ENCODE measurements at regions not wholly inside any gene's neighbourhood (a gene's known extent, or its start where the extent isn't known, plus 50 kb on each side); places are given as distances from the start of the nearest gene placed in this dataset.

DNA sequence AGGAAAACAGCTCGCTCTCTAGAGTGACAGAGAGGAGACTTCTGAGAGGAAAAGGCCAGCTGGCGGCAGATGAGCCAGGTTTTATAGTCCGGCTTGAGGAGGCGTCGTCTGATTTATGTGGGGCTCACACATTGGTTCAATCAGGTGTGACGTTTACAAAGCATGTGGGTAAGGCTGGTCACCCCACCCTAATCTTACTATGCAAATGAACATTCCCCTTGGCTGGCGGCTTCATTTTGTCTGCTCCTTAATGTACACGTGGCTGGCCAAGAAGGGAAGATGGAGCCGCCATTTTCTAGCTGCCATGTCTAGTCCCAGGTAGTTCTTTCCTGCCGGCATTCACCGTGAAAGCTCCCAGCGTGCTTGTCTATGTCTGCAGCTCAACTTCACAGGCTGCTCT, 299.1 kb upstream of the SPRED2 start:
- no peak for DNase-seq (ENCODE audit: low read depth)

GRCh38 chr2:65730186-65730585, 297.8 kb upstream of the SPRED2 start:
- no peak for DNase-seq (ENCODE audit: low read depth)

- DNase-seq (ENCODE audit: low read depth): no peak
These were observed 296.8 kb upstream of the SPRED2 start for GRCh38 chr2:65729246-65729645.

GRCh38 chr2:65728477-65729180, 296.2 kb upstream of the SPRED2 start:
- DNase-seq (ENCODE audit: low read depth): no peak

DNA sequence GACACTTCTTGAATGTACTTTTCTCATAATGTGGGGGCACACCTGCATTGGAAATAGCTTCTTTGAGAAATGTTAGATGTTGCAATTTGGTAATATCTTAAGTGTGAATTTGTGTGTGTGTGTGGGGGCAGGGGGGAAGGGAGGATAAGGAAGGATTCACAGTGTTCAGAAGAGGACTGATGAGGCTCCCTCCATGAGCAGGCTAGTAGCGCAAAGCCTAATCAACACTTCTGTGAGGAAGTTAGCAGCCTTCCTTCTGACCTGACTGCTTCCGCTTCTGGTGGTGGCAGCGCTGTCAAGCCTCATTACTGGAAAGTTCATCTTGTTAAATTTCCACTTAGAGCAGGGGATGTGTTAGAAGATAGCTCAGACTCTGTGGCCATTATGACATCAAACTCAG, 295.4 kb upstream of the SPRED2 start:
- DNase-seq (ENCODE audit: low read depth): no peak

DNA sequence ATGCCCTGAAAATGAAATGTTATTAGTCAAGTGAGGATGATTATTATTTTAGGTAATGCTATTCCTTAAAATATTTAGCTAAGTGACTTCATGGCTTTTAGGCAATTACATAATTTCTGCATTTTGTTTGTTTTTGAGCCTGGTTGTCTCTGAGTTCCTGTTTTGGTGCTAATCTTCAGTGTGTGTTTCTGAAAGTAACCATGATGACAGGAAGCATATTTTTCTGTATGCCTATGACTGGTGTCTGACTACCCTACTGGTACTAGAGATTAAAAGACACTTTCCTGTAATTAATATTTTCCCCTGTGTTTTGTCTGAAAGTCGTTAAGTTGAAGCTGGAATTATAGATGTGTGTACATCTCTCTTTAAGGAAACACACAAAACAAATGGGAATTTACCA, 295.0 kb upstream of the SPRED2 start:
- no peak for DNase-seq (ENCODE audit: low read depth)

- no peak for DNase-seq (ENCODE audit: low read depth)
These were observed 292.4 kb upstream of the SPRED2 start for GRCh38 chr2:65724752-65725151.

- no peak for DNase-seq (ENCODE audit: low read depth)
These were observed 291.9 kb upstream of the SPRED2 start for GRCh38 chr2:65724336-65724735.

- peak; percentile 39 for DNase-seq (ENCODE audit: low read depth)
These were observed 289.8 kb upstream of the SPRED2 start for GRCh38 chr2:65722028-65722778.

GRCh38 chr2:65716698-65717097, 284.3 kb upstream of the SPRED2 start:
- peak; percentile 46 for DNase-seq (ENCODE audit: low read depth)

GRCh38 chr2:65715323-65715722, 282.9 kb upstream of the SPRED2 start:
- DNase-seq (ENCODE audit: low read depth): no peak

DNA sequence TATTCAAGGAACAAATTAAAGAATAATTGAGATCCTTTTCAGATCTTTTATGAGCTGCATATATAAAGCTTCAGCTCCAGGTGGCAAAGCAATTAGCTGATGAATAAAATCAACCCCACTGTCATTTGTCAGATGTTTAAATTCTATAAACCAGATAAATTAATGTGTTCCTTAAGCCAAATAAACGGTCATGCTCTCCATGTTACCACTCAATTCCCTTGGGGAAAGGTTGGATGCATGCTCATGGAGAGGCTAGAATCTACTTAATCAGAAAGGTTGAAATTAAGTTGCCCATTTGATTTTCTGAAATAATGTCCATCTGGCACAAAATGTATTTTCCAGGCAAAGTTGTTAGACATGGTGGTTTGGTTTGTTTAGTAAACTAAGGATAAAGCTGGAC, 282.5 kb upstream of the SPRED2 start:
- DNase-seq (ENCODE audit: low read depth): no peak

- DNase-seq (ENCODE audit: low read depth): no peak
These were observed 279.5 kb upstream of the SPRED2 start for GRCh38 chr2:65711863-65712262.

- peak; percentile 33 for DNase-seq (ENCODE audit: low read depth)
These were observed 278.4 kb upstream of the SPRED2 start for GRCh38 chr2:65710779-65711295.

DNA sequence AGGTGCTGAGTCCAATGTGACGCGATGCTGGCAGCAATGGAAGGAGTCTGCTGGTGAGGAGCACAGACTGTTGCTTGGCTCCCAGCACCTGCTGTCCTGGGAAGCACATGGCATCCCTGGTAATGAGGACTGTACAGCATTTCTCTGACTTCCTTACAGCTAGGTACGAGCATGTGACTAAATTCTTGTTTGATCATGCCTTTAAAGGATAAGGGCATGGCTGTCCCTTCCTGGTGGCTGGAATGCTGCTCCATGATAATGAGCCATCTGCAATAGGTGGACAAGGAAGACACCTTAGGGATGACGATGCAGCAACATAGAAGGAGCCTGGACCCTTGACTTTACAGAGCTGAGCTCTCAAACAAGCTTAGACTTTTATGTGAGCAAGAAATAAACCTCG, 278.0 kb upstream of the SPRED2 start:
- DNase-seq (ENCODE audit: low read depth): no peak

- peak; percentile 87 for DNase-seq (ENCODE audit: low read depth)
These were observed 275.7 kb upstream of the SPRED2 start for GRCh38 chr2:65708086-65708485.

DNA sequence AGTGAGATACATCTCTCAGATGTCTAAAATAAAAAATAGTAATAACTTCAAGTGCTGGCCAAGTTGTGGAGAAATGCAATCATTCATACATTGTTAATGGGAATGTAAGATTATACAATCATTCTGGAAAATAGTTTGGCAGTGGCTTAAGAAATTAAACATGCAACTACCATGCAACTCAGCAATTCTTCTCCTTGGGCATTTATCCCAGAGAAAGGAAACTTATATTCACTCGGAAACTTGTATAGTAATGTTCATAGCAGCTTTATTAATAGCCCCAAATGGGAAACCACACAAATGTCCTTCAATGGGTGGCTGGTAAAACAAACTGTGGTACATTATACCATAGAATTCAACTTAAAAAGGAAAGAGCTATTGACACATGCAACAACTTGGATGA, 274.0 kb upstream of the SPRED2 start:
- peak; percentile 38 for DNase-seq (ENCODE audit: low read depth)

GRCh38 chr2:65701191-65701590, 268.8 kb upstream of the SPRED2 start:
- no peak for DNase-seq (ENCODE audit: low read depth)

- DNase-seq (ENCODE audit: low read depth): no peak
These were observed 268.3 kb upstream of the SPRED2 start for GRCh38 chr2:65700720-65701119.

DNA sequence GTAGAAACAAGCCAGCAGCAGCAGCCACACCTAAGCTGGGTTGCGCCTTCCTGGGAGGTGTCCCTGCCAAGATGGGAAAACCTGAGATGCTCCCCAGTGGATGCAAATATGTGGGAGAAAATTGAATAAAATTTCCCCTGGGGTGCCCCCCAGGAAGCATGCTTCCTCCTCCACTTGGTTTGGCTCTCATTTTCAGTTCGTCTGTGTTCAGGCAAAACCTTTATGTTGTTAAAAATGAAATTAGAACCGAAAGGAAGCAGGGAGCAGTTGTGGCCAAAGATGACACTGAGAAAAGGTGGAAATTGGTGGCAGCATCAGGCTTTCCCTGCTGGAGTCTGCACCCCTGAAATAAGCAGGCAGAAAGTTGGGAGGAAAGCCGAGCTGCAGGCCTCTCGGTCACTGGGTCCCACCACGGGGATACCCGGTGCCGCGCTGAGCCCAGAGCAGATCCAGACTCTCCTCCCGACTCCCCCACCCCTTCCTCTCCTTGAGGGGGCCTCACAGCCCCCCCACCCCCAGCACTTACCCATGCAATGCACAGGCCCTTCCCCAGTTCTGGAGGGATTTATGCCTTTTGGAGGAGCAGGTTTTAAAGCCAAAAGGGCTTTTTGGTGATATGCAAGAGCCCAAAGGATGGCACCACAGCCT, 267.7 kb upstream of the SPRED2 start:
- no peak for DNase-seq (ENCODE audit: low read depth)

DNA sequence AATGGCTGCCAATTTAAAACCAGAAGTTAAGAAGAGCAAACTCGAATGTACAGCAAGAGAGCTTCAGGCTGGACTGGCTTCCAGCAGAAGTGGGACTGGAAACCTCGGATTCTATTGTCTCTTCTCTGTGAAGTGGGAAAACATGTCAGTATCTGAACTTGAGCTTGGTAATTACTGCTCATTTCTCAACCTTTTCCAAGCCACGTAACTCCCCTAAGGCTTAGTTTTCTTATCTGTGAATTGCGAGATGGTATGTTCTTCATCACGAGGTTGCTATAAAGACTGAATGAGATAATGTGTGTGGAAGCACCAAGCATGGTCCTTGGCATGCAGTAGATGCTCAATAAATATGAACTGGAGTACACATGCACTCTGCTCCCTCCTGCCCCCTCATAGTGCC, 259.4 kb upstream of the SPRED2 start:
- no peak for DNase-seq (ENCODE audit: low read depth)

DNA sequence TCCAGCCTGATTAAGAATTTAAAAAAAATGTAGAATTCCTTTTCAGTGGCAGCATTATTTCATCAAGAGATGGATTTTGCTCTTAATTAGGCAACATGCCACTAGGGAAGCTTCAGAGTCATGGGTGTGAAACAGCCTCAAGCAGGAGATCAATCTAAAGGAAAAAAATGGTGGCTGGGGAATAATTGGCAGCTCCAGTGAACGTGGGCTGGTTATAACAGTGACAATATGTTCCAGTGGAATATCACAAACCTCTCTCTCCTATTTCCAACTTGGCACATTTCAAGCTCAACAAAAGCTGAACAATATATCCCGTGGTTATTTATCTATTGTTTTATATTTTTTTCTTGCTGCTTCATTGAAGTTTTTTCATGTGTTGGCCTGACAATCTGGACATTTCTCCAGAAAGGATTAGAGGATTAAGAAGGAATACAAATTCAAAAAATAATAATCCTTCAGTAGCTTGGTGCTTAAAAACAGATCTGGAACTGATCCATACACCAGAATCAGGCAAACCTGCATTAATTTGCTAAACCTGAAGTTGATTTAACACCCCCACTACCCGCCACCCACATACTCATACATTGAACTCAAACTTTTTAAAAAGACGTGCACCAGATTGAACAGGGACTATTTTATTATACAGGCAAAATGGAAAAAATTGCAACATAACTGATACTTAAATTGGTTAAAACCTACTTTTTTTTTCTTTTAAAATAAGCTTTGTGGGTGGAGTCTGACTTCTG, 255.9 kb upstream of the SPRED2 start:
- no peak for DNase-seq (ENCODE audit: low read depth)

All from EH (cell line).